ENCODE measurements at regions not wholly inside any gene's neighbourhood (a gene's known extent, or its start where the extent isn't known, plus 50 kb on each side); places are given as distances from the start of the nearest gene placed in this dataset.

- TF ChIP-seq SPI1 (IDR thresholded peaks at IDR 0.05; ENCODE audit: borderline replicate concordance, low read depth): no peak
- TF ChIP-seq GABPA (IDR thresholded peaks at IDR 0.05; ENCODE audit: low read depth): no peak
- TF ChIP-seq REST (IDR thresholded peaks at IDR 0.05; ENCODE audit: insufficient replicate concordance, low read depth): no peak
- TF ChIP-seq POLR2AphosphoS5 (IDR thresholded peaks at IDR 0.05; ENCODE audit: low read depth): no peak
- TF ChIP-seq CTCF (IDR thresholded peaks at IDR 0.05; ENCODE audit: insufficient read depth, low read length): no peak
- DNase-seq (ENCODE audit: low read depth in 1 of 2, low spot score in 1 of 2): no peak
- H3K27ac ChIP-seq (replicated peaks): no peak overlapping the region
- no peak overlapping the region for H3K4me3 ChIP-seq (replicated peaks; ENCODE audit: insufficient read depth, low read length)
- H3K27me3 ChIP-seq (ENCODE audit: insufficient read depth, poor library complexity, severe bottlenecking): no peaks in the 10 kb centered on the region
Measured at GRCh38 chr2:139162456-139162855, 382.3 kb upstream of the NXPH2 start.

GRCh38 chr2:139160836-139161235 is 380.6 kb upstream of the NXPH2 start:
- Histone ChIP-seq H3K27me3 (ENCODE audit: insufficient read depth, poor library complexity, severe bottlenecking) (no peaks in the 10 kb centered on the region), H3K27ac (replicated peaks) (no peak overlapping the region), H3K4me3 (replicated peaks; ENCODE audit: insufficient read depth, low read length) (no peak overlapping the region)
- no peak for DNase-seq (ENCODE audit: low read depth in 1 of 2, low spot score in 1 of 2)
- TF ChIP-seq CTCF (IDR thresholded peaks at IDR 0.05; ENCODE audit: insufficient read depth, low read length) (no peak), REST (IDR thresholded peaks at IDR 0.05; ENCODE audit: insufficient replicate concordance, low read depth) (no peak), SPI1 (IDR thresholded peaks at IDR 0.05; ENCODE audit: borderline replicate concordance, low read depth) (no peak), GABPA (IDR thresholded peaks at IDR 0.05; ENCODE audit: low read depth) (no peak), POLR2AphosphoS5 (IDR thresholded peaks at IDR 0.05; ENCODE audit: low read depth) (no peak)

GRCh38 chr2:139159177-139159576 is 379.0 kb upstream of the NXPH2 start:
- no peak for DNase-seq (ENCODE audit: low read depth in 1 of 2, low spot score in 1 of 2)
- Histone ChIP-seq H3K27ac (replicated peaks) (no peak overlapping the region), H3K4me3 (replicated peaks; ENCODE audit: insufficient read depth, low read length) (no peak overlapping the region), H3K27me3 (ENCODE audit: insufficient read depth, poor library complexity, severe bottlenecking) (no peaks in the 10 kb centered on the region)
- TF ChIP-seq POLR2AphosphoS5 (IDR thresholded peaks at IDR 0.05; ENCODE audit: low read depth): no peak
- no peak for TF ChIP-seq SPI1 (IDR thresholded peaks at IDR 0.05; ENCODE audit: borderline replicate concordance, low read depth)
- no peak for TF ChIP-seq CTCF (IDR thresholded peaks at IDR 0.05; ENCODE audit: insufficient read depth, low read length)
- no peak for TF ChIP-seq GABPA (IDR thresholded peaks at IDR 0.05; ENCODE audit: low read depth)
- TF ChIP-seq REST (IDR thresholded peaks at IDR 0.05; ENCODE audit: insufficient replicate concordance, low read depth): no peak
